PFSK-1 (cell line): ENCODE measurements at regions not wholly inside any gene's neighbourhood (a gene's known extent, or its start where the extent isn't known, plus 50 kb on each side); places are given as distances from the start of the nearest gene placed in this dataset.

Source experiments
- FOXP2 ChIP-seq: optimal IDR thresholded peaks from 2 replicates; pipeline ENCODE3; 2011; ENCODE audit warnings: borderline replicate concordance, control low read depth, inconsistent platforms; ENCODE audit not compliant: insufficient read depth; ENCODE audit errors: extremely low read length, extremely low read depth
- POLR2AphosphoS5 ChIP-seq: IDR thresholded peaks from 2 replicates; pipeline ENCODE4 v1.6.1; 2012; ENCODE audit warnings: low read depth, mild to moderate bottlenecking, control low read depth, low read length, moderate library complexity
- REST ChIP-seq, 2 experiments: IDR thresholded peaks; 2 replicates each; pipeline versions ENCODE4 v1.6.1 to v1.8.0; 2011 to 2012; ENCODE audit warnings: low read depth in 2 of 2, low read length in 2 of 2, control low read depth in 1 of 2, inconsistent platforms in 1 of 2, mild to moderate bottlenecking in 1 of 2, moderate library complexity in 1 of 2; ENCODE audit not compliant: insufficient read depth in 1 of 2
- SIN3A ChIP-seq: IDR thresholded peaks from 2 replicates; pipeline ENCODE4 v1.6.1; 2012; ENCODE audit warnings: mild to moderate bottlenecking, low read length, moderate library complexity, borderline replicate concordance; ENCODE audit not compliant: insufficient read depth
- TAF1 ChIP-seq: IDR thresholded peaks from 2 replicates; pipeline ENCODE4 v1.6.1; 2012; ENCODE audit warnings: low read length, control low read depth, borderline replicate concordance; ENCODE audit not compliant: insufficient read depth

- TF ChIP-seq REST (IDR thresholded peaks at IDR 0.05; ENCODE audit: insufficient read depth in 1 of 2, low read depth in 2 of 2, low read length in 2 of 2) (no peak), POLR2AphosphoS5 (no peak), SIN3A (no peak), FOXP2 (no peak), TAF1 (no peak)
Measured at GRCh38 chr6:115393821-115394220, 666.9 kb downstream of the FRK start.

DNA sequence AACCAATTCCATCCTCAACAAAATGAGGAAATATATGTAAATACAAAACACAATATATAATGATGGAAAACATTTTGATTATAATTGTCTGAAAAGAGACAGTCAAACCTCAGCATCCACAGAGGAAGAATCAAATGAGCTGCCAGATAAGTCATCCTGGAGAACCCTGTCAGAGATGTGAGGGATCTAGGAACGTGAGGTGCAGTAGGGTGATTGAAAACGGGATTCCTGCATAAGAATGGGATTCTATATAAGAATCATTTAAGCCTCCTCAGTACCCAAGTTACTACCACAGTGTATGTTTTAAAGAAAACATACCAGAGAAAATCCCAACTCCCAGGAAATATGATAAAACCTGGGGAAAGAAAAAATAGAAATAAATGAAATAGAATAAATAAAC is 690.5 kb downstream of the FRK start:
- TF ChIP-seq SIN3A (no peak), POLR2AphosphoS5 (no peak), FOXP2 (no peak), TAF1 (no peak), REST (IDR thresholded peaks at IDR 0.05; ENCODE audit: insufficient read depth in 1 of 2, low read depth in 2 of 2, low read length in 2 of 2) (no peak)

DNA sequence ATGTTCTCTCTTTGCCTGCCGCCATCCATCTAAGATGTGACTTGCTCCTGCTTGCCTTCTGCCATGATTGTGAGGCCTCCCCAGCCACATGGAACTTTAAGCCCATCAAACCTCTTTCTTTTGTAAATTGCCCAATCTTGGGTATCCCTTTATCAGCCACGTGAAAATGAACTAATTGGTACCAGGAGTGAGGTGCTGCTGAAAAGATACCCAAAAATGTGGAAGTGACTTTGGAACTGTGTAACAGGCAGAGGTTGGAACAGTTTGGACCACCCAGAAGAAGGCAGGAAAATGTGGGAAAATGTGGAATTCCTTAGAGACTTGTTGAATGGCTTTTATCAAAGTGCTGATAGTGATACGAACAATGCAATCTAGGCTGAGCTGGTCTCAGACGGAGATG is 694.9 kb downstream of the FRK start:
- TF ChIP-seq TAF1 (no peak), REST (IDR thresholded peaks at IDR 0.05; ENCODE audit: insufficient read depth in 1 of 2, low read depth in 2 of 2, low read length in 2 of 2) (no peak), SIN3A (no peak), POLR2AphosphoS5 (no peak), FOXP2 (no peak)

GRCh38 chr6:115363379-115363778 is 697.3 kb downstream of the FRK start:
- TF ChIP-seq SIN3A (no peak), FOXP2 (no peak), REST (IDR thresholded peaks at IDR 0.05; ENCODE audit: insufficient read depth in 1 of 2, low read depth in 2 of 2, low read length in 2 of 2) (no peak), POLR2AphosphoS5 (no peak), TAF1 (no peak)

DNA sequence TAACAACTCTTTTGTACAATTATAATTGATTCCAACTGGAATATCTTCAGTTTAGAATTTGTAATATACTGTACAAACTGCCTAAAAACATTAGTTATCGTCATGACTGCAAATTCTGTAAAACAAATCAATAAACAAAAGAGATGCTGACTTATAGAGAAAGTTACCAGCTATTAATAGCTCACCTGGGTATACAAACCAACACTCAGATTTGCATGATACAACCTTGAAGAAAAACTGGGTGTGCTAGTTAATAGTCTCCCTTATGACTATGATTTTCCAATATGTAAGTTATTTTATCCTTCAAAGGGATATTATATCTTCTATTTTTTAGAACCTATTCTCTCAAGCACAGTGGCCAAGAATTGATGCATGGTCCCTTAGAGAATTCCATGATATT is 698.5 kb downstream of the FRK start:
- TF ChIP-seq TAF1 = no peak
- no peak for TF ChIP-seq REST (IDR thresholded peaks at IDR 0.05; ENCODE audit: insufficient read depth in 1 of 2, low read depth in 2 of 2, low read length in 2 of 2)
- TF ChIP-seq FOXP2 = no peak
- no peak for TF ChIP-seq POLR2AphosphoS5
- TF ChIP-seq SIN3A = no peak
